Sigmoid colon (tissue), 6 donors: ENCODE measurements at regions not wholly inside any gene's neighbourhood (a gene's known extent, or its start where the extent isn't known, plus 50 kb on each side); places are given as distances from the start of the nearest gene placed in this dataset.
A peak's percentile ranks its signal among the peaks of the same experiment; 100 is the strongest.
"Not testable (repeated sequence)": the region's sequence is repeated elsewhere in the genome, so short reads cannot be mapped to it uniquely, and the experiment has no call there.

Experiments
- DNase-seq: peaks from one replicate; pipeline ENCODE4 v3.0.0-alpha.2; 2019
- H3K27ac ChIP-seq, 4 donors: fragments of 200-600 bp; sonication (generic); one replicate each; pipeline ENCODE4 v1.5.1; 2016 to 2019; ENCODE audit warnings: mild to moderate bottlenecking in 1 of 4
- H3K27me3 ChIP-seq, 3 donors: fragments of 200-600 bp; sonication (generic); one replicate each; pipeline ENCODE4 v1.5.1; 2019; ENCODE audit warnings: mild to moderate bottlenecking in 1 of 3
- H3K36me3 ChIP-seq, 4 donors: fragments of 200-600 bp; sonication (generic); one replicate each; pipeline ENCODE4 v1.5.1; 2016 to 2019
- H3K4me1 ChIP-seq, 4 donors: fragments of 200-600 bp; sonication (generic); one replicate each; pipeline ENCODE4 v1.5.1; 2017 to 2019
- H3K4me3 ChIP-seq, 4 donors: fragments of 200-600 bp; sonication (generic); one replicate each; pipeline ENCODE4 v1.5.1; 2017 to 2019; ENCODE audit warnings: mild to moderate bottlenecking in 2 of 4, moderate library complexity in 1 of 4
- H3K9me3 ChIP-seq, 4 donors: fragments of 200-600 bp in 3 of 4; sonication (generic) in 3 of 4; one replicate each; pipeline versions ENCODE4 v1.5.1 to v1.6.1; 2013 to 2019
- EP300 ChIP-seq, 4 donors: sonication (generic); formaldehyde crosslinking; IDR thresholded peaks; one replicate each; pipeline ENCODE4 v1.6.1; 2017; ENCODE audit warnings: antibody characterized with exemption in 4 of 4
- POLR2A ChIP-seq, 2 donors: fragments of 450-650 bp; IDR thresholded peaks; one replicate each; pipeline ENCODE4 v1.6.1; 2016; ENCODE audit warnings: antibody characterized with exemption in 2 of 2, mild to moderate bottlenecking in 2 of 2, moderate library complexity in 2 of 2
- POLR2AphosphoS5 ChIP-seq, 4 donors: sonication (generic); formaldehyde crosslinking; IDR thresholded peaks; one replicate each; pipeline ENCODE4 v1.6.1; 2017; ENCODE audit warnings: antibody characterized with exemption in 4 of 4
- WGBS, 2 donors: extraction: QIAGEN DNeasy Blood & Tissue Kit; methylation state at CpG; one replicate each; pipeline ENCODE4 v1.1.7; 2013; 5-methylcytosine and 5-hydroxymethylcytosine counted together
- intact Hi-C: fragments of 100-400 bp; cut with DNase I; formaldehyde crosslinking; loops from one replicate; pipeline ENCODE4 v1.15.1; 2023
- TF ChIP-seq, protein P1 (sequence below), 4 experiments: fragments of 450-650 bp in 3 of 4; fragments of 200-600 bp in 1 of 4; IDR thresholded peaks; one replicate each; pipeline ENCODE4 v1.5.1; 2016 to 2019; ENCODE audit warnings: antibody characterized with exemption in 4 of 4, mild to moderate bottlenecking in 3 of 4, moderate library complexity in 2 of 4
- donor health status: healthy with polysubstance abuse.
- donor health status: healthy.

DNA sequence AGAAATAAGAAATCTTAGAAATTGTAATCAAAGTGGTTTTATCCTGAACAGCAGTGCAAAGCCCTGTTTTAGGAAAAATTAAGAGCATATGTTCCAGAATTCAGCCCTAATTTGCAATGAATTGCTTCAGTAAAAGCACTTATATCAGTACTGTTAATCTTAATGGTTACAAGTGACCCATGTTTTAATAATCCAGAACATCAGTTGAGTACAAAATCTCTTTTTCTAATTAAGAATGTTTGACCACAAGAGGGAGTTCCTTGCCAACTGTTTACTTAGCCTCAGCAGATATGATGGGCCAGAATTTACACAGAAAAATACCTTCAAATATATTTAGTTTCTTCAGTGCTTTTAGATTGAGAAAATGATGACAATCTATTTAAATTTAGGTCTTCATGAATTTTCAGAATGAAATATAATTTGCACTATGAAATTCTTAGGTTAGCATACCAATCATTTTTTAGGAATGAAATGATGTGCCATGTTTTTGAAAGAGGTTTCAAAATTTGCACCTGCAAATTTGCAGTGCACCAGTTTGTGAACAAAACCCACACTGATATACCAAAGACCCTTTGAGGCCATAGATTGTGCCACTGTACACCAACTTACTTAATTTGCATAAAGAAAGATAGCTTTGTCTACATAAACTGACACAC, 926.3 kb upstream of the ARRDC3 start:
- no peaks in the 10 kb centered on the region for H3K9me3 ChIP-seq
- no peak overlapping the region for H3K27ac ChIP-seq
- H3K4me1 ChIP-seq, result no peaks in the 10 kb centered on the region
- no peak for DNase-seq
- intact Hi-C loops, result no loop called here
- H3K4me3 ChIP-seq, result no peak overlapping the region
- no peaks in the 10 kb centered on the region for H3K27me3 ChIP-seq
- no peak for TF ChIP-seq POLR2A (IDR thresholded peaks at IDR 0.05)
- TF ChIP-seq, protein P1, sequence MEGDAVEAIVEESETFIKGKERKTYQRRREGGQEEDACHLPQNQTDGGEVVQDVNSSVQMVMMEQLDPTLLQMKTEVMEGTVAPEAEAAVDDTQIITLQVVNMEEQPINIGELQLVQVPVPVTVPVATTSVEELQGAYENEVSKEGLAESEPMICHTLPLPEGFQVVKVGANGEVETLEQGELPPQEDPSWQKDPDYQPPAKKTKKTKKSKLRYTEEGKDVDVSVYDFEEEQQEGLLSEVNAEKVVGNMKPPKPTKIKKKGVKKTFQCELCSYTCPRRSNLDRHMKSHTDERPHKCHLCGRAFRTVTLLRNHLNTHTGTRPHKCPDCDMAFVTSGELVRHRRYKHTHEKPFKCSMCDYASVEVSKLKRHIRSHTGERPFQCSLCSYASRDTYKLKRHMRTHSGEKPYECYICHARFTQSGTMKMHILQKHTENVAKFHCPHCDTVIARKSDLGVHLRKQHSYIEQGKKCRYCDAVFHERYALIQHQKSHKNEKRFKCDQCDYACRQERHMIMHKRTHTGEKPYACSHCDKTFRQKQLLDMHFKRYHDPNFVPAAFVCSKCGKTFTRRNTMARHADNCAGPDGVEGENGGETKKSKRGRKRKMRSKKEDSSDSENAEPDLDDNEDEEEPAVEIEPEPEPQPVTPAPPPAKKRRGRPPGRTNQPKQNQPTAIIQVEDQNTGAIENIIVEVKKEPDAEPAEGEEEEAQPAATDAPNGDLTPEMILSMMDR (IDR thresholded peaks at IDR 0.05), result peak in 1 of 4 experiments; percentile 22
- no peaks in the 10 kb centered on the region for H3K36me3 ChIP-seq

DNA sequence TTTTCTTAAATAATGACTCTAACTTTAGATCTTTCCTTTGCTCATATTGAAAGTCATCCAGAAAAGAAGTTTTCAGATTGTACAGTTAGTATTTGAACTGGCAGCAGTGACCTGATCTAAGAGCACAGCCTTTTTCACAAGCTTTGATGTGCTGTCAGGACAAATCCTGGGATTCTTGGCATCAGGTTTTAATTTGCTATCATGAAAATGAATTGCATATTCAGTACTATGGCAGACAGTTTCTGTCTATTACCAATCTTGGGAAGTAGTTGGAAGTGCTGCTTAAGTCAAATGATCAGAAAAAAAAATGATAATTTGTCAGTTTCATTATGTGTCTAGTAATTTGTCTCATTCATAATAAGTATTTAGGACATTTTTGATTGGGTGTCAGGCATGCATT, 925.6 kb upstream of the ARRDC3 start:
- Histone ChIP-seq H3K9me3 (no peaks in the 10 kb centered on the region), H3K4me3 (no peak overlapping the region), H3K4me1 (no peaks in the 10 kb centered on the region), H3K36me3 (no peaks in the 10 kb centered on the region), H3K27me3 (no peaks in the 10 kb centered on the region), H3K27ac (no peak overlapping the region)
- no peak for DNase-seq
- no peak for TF ChIP-seq POLR2A (IDR thresholded peaks at IDR 0.05)
- TF ChIP-seq EP300 (IDR thresholded peaks at IDR 0.05), result no peak
- no peak for TF ChIP-seq POLR2AphosphoS5 (IDR thresholded peaks at IDR 0.05)
- TF ChIP-seq, protein P1 (IDR thresholded peaks at IDR 0.05), result no peak
- intact Hi-C loops, result no loop called here

DNA sequence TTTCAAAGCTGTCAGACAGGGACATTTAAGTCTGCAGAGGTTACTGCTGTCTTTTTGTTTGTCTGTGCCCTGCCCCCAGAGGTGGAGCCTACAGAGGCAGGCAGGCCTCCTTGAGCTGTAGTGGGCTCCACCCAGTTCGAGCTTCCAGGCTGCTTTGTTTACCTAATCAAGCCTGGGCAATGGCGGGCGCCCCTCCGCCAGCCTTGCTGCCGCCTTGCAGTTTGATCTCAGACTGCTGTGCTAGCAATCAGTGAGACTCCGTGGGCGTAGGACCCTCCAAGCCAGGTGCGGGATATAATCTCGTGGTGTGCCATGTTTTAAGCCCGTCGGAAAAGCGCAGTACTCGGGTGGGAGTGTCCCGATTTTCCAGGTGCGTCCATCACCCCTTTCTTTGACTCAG, 919.2 kb upstream of the ARRDC3 start:
- H3K4me3 ChIP-seq, H3K4me1 ChIP-seq, H3K27me3 ChIP-seq, DNase-seq, H3K27ac ChIP-seq, H3K36me3 ChIP-seq, intact Hi-C loops, H3K9me3 ChIP-seq: not testable (repeated sequence)
- 90 to 93% methylated on average over 15 of the region's 15 CpGs for WGBS, 2 donors

DNA sequence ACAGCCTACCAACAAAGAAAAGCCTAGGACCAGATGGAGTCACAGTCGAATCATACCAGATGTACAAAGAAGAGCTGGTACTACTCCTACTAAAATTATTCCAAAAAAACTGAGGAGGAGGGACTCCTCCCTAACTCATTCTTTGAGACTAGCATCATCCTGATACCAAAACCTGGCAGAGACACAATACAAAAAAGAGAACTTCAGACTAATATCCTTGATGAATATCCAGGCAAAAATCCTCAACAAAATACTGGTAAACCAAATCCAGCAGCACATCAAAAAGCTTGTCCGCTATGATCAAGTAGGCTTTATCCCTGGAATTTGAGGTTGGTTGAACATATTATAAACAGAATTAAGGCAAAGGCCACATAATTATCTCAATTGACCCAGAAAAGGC, 900.4 kb upstream of the ARRDC3 start:
- TF ChIP-seq, protein P1 (IDR thresholded peaks at IDR 0.05), result no peak
- no peak for TF ChIP-seq POLR2AphosphoS5 (IDR thresholded peaks at IDR 0.05)
- TF ChIP-seq EP300 (IDR thresholded peaks at IDR 0.05), result no peak
- no peak for TF ChIP-seq POLR2A (IDR thresholded peaks at IDR 0.05)
- no peak for DNase-seq
- Histone ChIP-seq H3K27ac (no peak overlapping the region), H3K27me3 (no peaks in the 10 kb centered on the region), H3K36me3 (no peaks in the 10 kb centered on the region), H3K4me1 (no peaks in the 10 kb centered on the region), H3K4me3 (no peak overlapping the region), H3K9me3 (peaks cover 0 to 2% (median 0%) of the 10 kb centered on the region in 4 donors)
- intact Hi-C loops, result no loop called here
- 93 to 94% methylated on average over 2 of the region's 2 CpGs for WGBS, 2 donors

DNA sequence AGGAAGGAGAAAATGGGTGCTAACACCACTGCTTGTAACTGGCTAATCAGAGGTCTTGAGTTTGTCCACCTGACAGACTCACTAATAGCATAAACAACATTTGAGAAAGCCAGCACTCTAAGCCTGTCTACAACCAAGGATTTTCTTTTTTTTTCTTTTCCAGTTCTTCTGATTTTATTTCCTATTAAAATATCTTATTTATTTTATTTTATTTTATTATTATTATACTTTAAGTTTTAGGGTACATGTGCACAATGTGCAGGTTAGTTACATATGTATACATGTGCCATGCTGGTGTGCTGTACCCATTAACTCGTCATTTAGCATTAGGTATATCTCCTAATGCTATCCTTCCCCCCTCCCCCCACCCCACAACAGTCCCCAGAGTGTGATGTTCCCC, 888.6 kb upstream of the ARRDC3 start:
- H3K36me3 ChIP-seq, DNase-seq, H3K27me3 ChIP-seq, H3K9me3 ChIP-seq, H3K27ac ChIP-seq, intact Hi-C loops, H3K4me1 ChIP-seq, H3K4me3 ChIP-seq: not testable (repeated sequence)
- 42 to 57% methylated on average over 1 of the region's 1 CpG for WGBS, 2 donors

DNA sequence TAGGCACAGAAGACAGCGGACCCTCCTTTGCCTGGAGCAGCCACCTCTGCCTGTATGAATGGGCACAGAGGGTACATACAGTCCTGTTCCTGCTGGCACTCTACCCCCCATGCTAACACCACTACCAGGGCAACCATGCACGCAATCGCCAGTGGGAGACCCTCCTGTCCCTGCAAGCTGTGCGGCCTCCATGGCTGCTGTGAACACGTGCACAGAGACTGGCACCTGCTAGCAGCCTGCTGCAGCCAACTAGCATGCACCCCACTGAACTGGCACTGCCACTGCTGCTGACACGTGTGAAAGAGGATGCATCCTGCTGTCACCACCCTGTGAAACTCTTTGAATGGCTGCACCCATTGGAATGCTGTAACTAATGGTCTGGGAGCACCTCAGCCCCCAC, 885.2 kb upstream of the ARRDC3 start:
- Histone ChIP-seq H3K4me1 (no peaks in the 10 kb centered on the region), H3K4me3 (no peak overlapping the region), H3K36me3 (no peaks in the 10 kb centered on the region), H3K9me3 (no peaks in the 10 kb centered on the region), H3K27ac (no peak overlapping the region), H3K27me3 (no peaks in the 10 kb centered on the region)
- intact Hi-C loops, result no loop called here
- WGBS, 2 donors, result 83 to 85% methylated on average over 6 of the region's 6 CpGs
- peak; percentile 37 for DNase-seq
- TF ChIP-seq, protein P1 (IDR thresholded peaks at IDR 0.05), result no peak
- no peak for TF ChIP-seq EP300 (IDR thresholded peaks at IDR 0.05)
- no peak for TF ChIP-seq POLR2AphosphoS5 (IDR thresholded peaks at IDR 0.05)
- no peak for TF ChIP-seq POLR2A (IDR thresholded peaks at IDR 0.05)
